A549 (cell line): ENCODE measurements at regions not wholly inside any gene's neighbourhood (a gene's known extent, or its start where the extent isn't known, plus 50 kb on each side); places are given as distances from the start of the nearest gene placed in this dataset.

Experiments
- ATAC-seq, 2 experiments: fragments of 200-7000 bp in 1 of 2; fragments of >200 bp in 1 of 2; cut with Nextera tagmentation in 1 of 2; cut with Tn5 transposase in 1 of 2; 3 replicates each; pipeline versions ENCODE4 v1.8.0 to v1.9.1; 2018 to 2020; ENCODE audit warnings: mild to moderate bottlenecking in 1 of 2, moderate library complexity in 1 of 2
- CTCF ChIA-PET: fragments of 300-600 bp; sonication (Branson Sonifier 250); formaldehyde crosslinking; extraction: SDS; loops from one replicate; lab custom pipeline; 2021; ENCODE audit warnings: antibody characterized with exemption, inconsistent platforms; lab: Yijun Ruan, JAX
- POLR2A ChIA-PET: fragments of 350-600 bp; formaldehyde crosslinking; extraction: SDS; loops from one replicate; lab custom pipeline; 2021; ENCODE audit warnings: antibody characterized with exemption, inconsistent platforms; lab: Yijun Ruan, JAX
- DNase-seq, 2 experiments: peaks; one replicate each; pipeline versions ENCODE4 v3.0.0 to v3.0.0-alpha.2; 2011 to 2016; ENCODE audit warnings: low read depth in 1 of 2, low spot score in 1 of 2
- FAIRE-seq: peaks from 2 replicates; lab custom pipeline; 2011; peaks lifted over from hg19 to GRCh38; lab: Jason Lieb, UNC
- H3K27ac ChIP-seq, 2 experiments: fragments of >200 bp; sonication (Bioruptor Twin); formaldehyde crosslinking; 3 replicates each; pipeline ENCODE4 v1.5.1; 2016 to 2017
- H3K4me1 ChIP-seq: fragments of >200 bp; sonication (Bioruptor Twin); formaldehyde crosslinking; 3 replicates; pipeline ENCODE4 v1.6.1; 2016
- H3K4me2 ChIP-seq: fragments of >200 bp; sonication (Bioruptor Twin); formaldehyde crosslinking; 3 replicates; pipeline ENCODE4 v1.6.1; 2016
- H3K4me3 ChIP-seq: fragments of >200 bp; sonication (Bioruptor Twin); formaldehyde crosslinking; 3 replicates; pipeline ENCODE4 v1.5.1; 2016
- H3K9me3 ChIP-seq: fragments of >200 bp; sonication (Bioruptor Twin); formaldehyde crosslinking; 3 replicates; pipeline ENCODE4 v1.6.1; 2016
- CBX8 ChIP-seq: fragments of 200-600 bp; sonication (generic); IDR thresholded peaks from 2 replicates; pipeline ENCODE4 v1.6.1; 2016
- EP300 ChIP-seq, 2 experiments: fragments of >200 bp; sonication (Bioruptor Twin); formaldehyde crosslinking; IDR thresholded peaks; 2 replicates in 1 of 2; 3 replicates in 1 of 2; pipeline ENCODE4 v1.6.1; 2016 to 2017
- ESRRA ChIP-seq: fragments of 150-350 bp; IDR thresholded peaks from 2 replicates; pipeline ENCODE4 v1.6.1; 2014; ENCODE audit warnings: mild to moderate bottlenecking, low read length, borderline replicate concordance
- FOSB ChIP-seq: fragments of 250-450 bp; sonication (Bioruptor Pico); IDR thresholded peaks from 2 replicates; pipeline ENCODE4 v1.5.0; 2020; ENCODE audit warnings: mild to moderate bottlenecking, moderate library complexity
- FOSL2 ChIP-seq, 2 experiments: fragments of 450-650 bp in 1 of 2; fragments of >200 bp in 1 of 2; sonication (Bioruptor Twin) in 1 of 2; formaldehyde crosslinking; IDR thresholded peaks; 2 replicates each; pipeline versions ENCODE4 v1.5.0 to v1.6.1; 2016 to 2020; ENCODE audit warnings: mild to moderate bottlenecking in 1 of 2, moderate library complexity in 1 of 2
- GATA3 ChIP-seq: IDR thresholded peaks from 2 replicates; pipeline ENCODE4 v1.6.1; 2012; ENCODE audit warnings: borderline replicate concordance
- HEYL ChIP-seq: fragments of 250-450 bp; sonication (Bioruptor Pico); IDR thresholded peaks from 2 replicates; pipeline ENCODE4 v1.8.0; 2021; ENCODE audit warnings: mild to moderate bottlenecking, moderate library complexity
- JUN ChIP-seq, 2 experiments: fragments of >200 bp; sonication (Bioruptor Twin); formaldehyde crosslinking; IDR thresholded peaks; 2 replicates in 1 of 2; 3 replicates in 1 of 2; pipeline ENCODE4 v1.6.1; 2016 to 2017
- KDM5A ChIP-seq: fragments of 200-600 bp; sonication (generic); IDR thresholded peaks from 2 replicates; pipeline ENCODE4 v1.6.1; 2016; ENCODE audit warnings: antibody characterized with exemption, mild to moderate bottlenecking
- NFE2L2 ChIP-seq: fragments of 150-350 bp; conservative IDR thresholded peaks from 2 replicates; pipeline ENCODE4 v1.6.1; 2014; ENCODE audit warnings: low read length
- RAD21 ChIP-seq, 2 experiments: fragments of >200 bp in 1 of 2; sonication (Bioruptor Twin) in 1 of 2; formaldehyde crosslinking in 1 of 2; IDR thresholded peaks in 1 of 2; conservative IDR thresholded peaks in 1 of 2; 2 replicates in 1 of 2; 3 replicates in 1 of 2; pipeline ENCODE4 v1.6.1; 2012 to 2018; ENCODE audit warnings: inconsistent platforms in 1 of 2
- RARB ChIP-seq: fragments of 250-450 bp; sonication (Bioruptor Pico); IDR thresholded peaks from 2 replicates; pipeline ENCODE4 v1.8.0; 2021; ENCODE audit warnings: mild to moderate bottlenecking, moderate library complexity
- RFX5 ChIP-seq: fragments of 450-650 bp; IDR thresholded peaks from 2 replicates; pipeline ENCODE4 v1.7.1; 2014; ENCODE audit warnings: antibody characterized with exemption, mild to moderate bottlenecking, moderate library complexity
- SMC3 ChIP-seq: fragments of >200 bp; sonication (Bioruptor Twin); formaldehyde crosslinking; IDR thresholded peaks from 3 replicates; pipeline ENCODE4 v1.6.1; 2018; ENCODE audit warnings: inconsistent platforms
- TP53 ChIP-seq: fragments of 250-450 bp; sonication (Bioruptor Pico); IDR thresholded peaks from 2 replicates; pipeline ENCODE4 v1.5.0; 2021; ENCODE audit warnings: mild to moderate bottlenecking, moderate library complexity
- ZC3H11A ChIP-seq: fragments of 450-650 bp; IDR thresholded peaks from 2 replicates; pipeline ENCODE4 v1.6.1; 2014; ENCODE audit warnings: antibody characterized with exemption, mild to moderate bottlenecking
- ZFP36 ChIP-seq: fragments of 450-650 bp; IDR thresholded peaks from 2 replicates; pipeline ENCODE4 v1.6.1; 2014; ENCODE audit warnings: borderline replicate concordance; ENCODE audit not compliant: partially characterized antibody
- WGBS: methylation state at CpG from one replicate; pipeline ENCODE4 v1.1.6; 2017; ENCODE audit errors: missing lambda C conversion rate; 5-methylcytosine and 5-hydroxymethylcytosine counted together
- TF ChIP-seq, protein P1 (sequence below): fragments of >200 bp; sonication (Bioruptor Twin); formaldehyde crosslinking; IDR thresholded peaks from 3 replicates; pipeline ENCODE4 v1.5.1; 2016
- TF ChIP-seq, protein P2 (sequence below): fragments of 250-450 bp; sonication (Bioruptor Pico); IDR thresholded peaks from 2 replicates; pipeline ENCODE4 v1.5.0; 2021; ENCODE audit warnings: mild to moderate bottlenecking, moderate library complexity, borderline replicate concordance
- TF ChIP-seq, protein P3 (sequence below): IDR thresholded peaks from 2 replicates; pipeline ENCODE4 v1.6.1; 2012
- TF ChIP-seq, protein P4 (sequence below): IDR thresholded peaks from 2 replicates; pipeline ENCODE4 v1.6.1; 2012; ENCODE audit warnings: low read depth, borderline replicate concordance
- TF ChIP-seq, protein P5 (sequence below): fragments of 200-600 bp; sonication (generic); IDR thresholded peaks from 2 replicates; pipeline ENCODE4 v1.6.1; 2016; ENCODE audit warnings: antibody characterized with exemption, mild to moderate bottlenecking, moderate library complexity
- TF ChIP-seq, protein P6 (sequence below): fragments of 150-350 bp; IDR thresholded peaks from 2 replicates; pipeline ENCODE4 v1.6.1; 2014; ENCODE audit warnings: low read depth, mild to moderate bottlenecking, low read length

DNA sequence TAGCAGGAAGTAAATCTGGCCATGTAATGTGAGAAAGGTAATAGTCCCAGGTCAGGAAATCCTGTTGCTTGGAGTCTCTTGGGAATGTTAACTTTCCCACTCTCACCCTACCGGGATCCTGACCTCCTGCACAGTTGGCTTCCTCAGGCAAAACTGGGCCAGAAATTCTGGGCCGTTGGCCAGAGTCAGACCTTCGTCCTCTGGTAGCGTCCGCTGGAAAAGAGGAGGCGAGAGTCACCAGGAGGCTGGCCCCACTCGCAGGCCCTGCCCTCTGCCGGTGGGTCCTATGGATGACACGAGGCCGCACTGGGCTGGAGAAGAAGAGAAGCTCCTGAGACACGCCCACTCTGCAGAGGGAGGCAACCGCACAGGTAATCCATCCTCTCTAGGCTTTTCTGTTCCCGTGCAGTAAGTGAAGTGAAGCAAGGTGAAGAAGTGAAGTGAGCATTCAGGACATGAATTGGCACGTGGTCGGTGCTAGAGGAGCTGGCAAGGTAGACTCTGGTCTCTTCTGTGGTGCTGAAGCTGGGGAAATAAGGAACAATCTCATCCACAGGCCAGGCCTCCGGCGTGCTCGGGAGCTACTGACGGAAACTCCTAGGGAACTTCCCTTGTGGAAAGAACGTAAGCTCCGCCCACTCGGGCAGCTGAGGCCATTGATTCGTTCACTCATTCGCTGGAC, 182.7 kb upstream of the GLI2 start:
- CTCF ChIA-PET, result interaction anchor here (0.6 to 8.7 kb wide), 35 partner anchors 9 to 312 kb away, joined by 3 to 101 read pairs (median 4); partner anchors contain the start of gene INHBB
- 15% methylated on average over 19 of the region's 24 CpGs for WGBS
- H3K4me2 ChIP-seq, result peak overlapping the region; percentile 64
- peak overlapping the region; percentile 3 to 42; a peak in 2 of 6 replicates for H3K27ac ChIP-seq
- no peaks in the 10 kb centered on the region for H3K9me3 ChIP-seq
- peaks cover 5% of the 10 kb centered on the region for H3K4me1 ChIP-seq
- FAIRE-seq, result peak; percentile 39
- peak; percentile 78 to 87 for DNase-seq
- ATAC-seq, result peak; percentile 97 to 99
- no peak overlapping the region for H3K4me3 ChIP-seq
- TF ChIP-seq, protein P1, sequence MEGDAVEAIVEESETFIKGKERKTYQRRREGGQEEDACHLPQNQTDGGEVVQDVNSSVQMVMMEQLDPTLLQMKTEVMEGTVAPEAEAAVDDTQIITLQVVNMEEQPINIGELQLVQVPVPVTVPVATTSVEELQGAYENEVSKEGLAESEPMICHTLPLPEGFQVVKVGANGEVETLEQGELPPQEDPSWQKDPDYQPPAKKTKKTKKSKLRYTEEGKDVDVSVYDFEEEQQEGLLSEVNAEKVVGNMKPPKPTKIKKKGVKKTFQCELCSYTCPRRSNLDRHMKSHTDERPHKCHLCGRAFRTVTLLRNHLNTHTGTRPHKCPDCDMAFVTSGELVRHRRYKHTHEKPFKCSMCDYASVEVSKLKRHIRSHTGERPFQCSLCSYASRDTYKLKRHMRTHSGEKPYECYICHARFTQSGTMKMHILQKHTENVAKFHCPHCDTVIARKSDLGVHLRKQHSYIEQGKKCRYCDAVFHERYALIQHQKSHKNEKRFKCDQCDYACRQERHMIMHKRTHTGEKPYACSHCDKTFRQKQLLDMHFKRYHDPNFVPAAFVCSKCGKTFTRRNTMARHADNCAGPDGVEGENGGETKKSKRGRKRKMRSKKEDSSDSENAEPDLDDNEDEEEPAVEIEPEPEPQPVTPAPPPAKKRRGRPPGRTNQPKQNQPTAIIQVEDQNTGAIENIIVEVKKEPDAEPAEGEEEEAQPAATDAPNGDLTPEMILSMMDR, result peak; percentile 73
- TF ChIP-seq, protein P2, sequence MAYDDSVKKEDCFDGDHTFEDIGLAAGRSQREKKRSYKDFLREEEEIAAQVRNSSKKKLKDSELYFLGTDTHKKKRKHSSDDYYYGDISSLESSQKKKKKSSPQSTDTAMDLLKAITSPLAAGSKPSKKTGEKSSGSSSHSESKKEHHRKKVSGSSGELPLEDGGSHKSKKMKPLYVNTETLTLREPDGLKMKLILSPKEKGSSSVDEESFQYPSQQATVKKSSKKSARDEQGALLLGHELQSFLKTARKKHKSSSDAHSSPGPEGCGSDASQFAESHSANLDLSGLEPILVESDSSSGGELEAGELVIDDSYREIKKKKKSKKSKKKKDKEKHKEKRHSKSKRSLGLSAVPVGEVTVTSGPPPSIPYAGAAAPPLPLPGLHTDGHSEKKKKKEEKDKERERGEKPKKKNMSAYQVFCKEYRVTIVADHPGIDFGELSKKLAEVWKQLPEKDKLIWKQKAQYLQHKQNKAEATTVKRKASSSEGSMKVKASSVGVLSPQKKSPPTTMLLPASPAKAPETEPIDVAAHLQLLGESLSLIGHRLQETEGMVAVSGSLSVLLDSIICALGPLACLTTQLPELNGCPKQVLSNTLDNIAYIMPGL (CRISPR knock-in tag), result no peak
- peak; percentile 88 for TF ChIP-seq SMC3
- TF ChIP-seq ESRRA, result no peak
- TF ChIP-seq, protein P3, sequence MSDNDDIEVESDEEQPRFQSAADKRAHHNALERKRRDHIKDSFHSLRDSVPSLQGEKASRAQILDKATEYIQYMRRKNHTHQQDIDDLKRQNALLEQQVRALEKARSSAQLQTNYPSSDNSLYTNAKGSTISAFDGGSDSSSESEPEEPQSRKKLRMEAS, result peak; percentile 76
- TF ChIP-seq RAD21 (conservative IDR thresholded peaks at IDR 0.05 in 1 of 2, IDR thresholded peaks at IDR 0.05 in 1 of 2), result peak; percentile 72 to 77
- POLR2A ChIA-PET, result interaction anchor here (0.8 kb wide), 1 partner anchor 210 kb away, joined by 4 read pairs; no protein-coding TSS in a partner anchor

DNA sequence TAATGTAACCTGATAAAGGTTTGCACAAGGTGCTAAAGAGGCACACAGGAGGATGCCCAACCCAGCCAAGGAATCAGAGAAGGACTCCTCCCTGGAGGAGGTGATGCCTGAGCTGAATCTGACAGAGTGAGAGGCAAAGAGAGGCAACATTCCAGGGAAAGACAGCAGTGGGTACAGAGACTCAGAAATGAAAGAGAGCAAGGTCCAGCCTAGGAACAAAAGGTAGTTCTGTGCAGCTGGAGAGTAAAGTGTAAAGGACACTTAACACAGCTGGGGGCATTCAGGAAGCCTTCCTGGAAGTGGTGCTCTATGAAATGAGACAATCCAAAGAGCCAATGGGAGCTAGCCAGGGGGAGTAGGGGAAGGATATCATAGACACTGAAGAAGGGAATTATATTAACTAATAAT, 181.0 kb upstream of the GLI2 start:
- H3K27ac ChIP-seq, result no peak overlapping the region
- POLR2A ChIA-PET, result no interaction called here
- no peak for FAIRE-seq

More for the DNA sequence above, 181.0 kb upstream of the GLI2 start:
- DNase-seq, result no peak
- H3K4me1 ChIP-seq, result peaks cover 5% of the 10 kb centered on the region
- no peak overlapping the region for H3K4me2 ChIP-seq
- H3K4me3 ChIP-seq, result no peak overlapping the region
- no peaks in the 10 kb centered on the region for H3K9me3 ChIP-seq
- no peak for ATAC-seq
- CTCF ChIA-PET, result interaction anchor here (0.9 to 8.7 kb wide), 5 partner anchors 10 to 526 kb away, joined by 3 to 101 read pairs (median 4); partner anchors contain the start of gene INHBB
- TF ChIP-seq, protein P3, result no peak
- no peak for TF ChIP-seq JUN (IDR thresholded peaks at IDR 0.05)
- TF ChIP-seq EP300 (IDR thresholded peaks at IDR 0.05), result no peak
- TF ChIP-seq TP53 (CRISPR knock-in tag), result no peak
- no peak for TF ChIP-seq ZC3H11A
- no peak for TF ChIP-seq GATA3
- no peak for TF ChIP-seq FOSL2 (IDR thresholded peaks at IDR 0.05)
- no peak for TF ChIP-seq FOSL2 (CRISPR knock-in tag; IDR thresholded peaks at IDR 0.05)
- no peak for TF ChIP-seq FOSB (CRISPR knock-in tag)
- TF ChIP-seq KDM5A, result no peak
- no peak for TF ChIP-seq ZFP36
- TF ChIP-seq, protein P4, sequence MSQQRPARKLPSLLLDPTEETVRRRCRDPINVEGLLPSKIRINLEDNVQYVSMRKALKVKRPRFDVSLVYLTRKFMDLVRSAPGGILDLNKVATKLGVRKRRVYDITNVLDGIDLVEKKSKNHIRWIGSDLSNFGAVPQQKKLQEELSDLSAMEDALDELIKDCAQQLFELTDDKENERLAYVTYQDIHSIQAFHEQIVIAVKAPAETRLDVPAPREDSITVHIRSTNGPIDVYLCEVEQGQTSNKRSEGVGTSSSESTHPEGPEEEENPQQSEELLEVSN, result no peak
- no peak for TF ChIP-seq RARB (CRISPR knock-in tag)
- TF ChIP-seq, protein P5, sequence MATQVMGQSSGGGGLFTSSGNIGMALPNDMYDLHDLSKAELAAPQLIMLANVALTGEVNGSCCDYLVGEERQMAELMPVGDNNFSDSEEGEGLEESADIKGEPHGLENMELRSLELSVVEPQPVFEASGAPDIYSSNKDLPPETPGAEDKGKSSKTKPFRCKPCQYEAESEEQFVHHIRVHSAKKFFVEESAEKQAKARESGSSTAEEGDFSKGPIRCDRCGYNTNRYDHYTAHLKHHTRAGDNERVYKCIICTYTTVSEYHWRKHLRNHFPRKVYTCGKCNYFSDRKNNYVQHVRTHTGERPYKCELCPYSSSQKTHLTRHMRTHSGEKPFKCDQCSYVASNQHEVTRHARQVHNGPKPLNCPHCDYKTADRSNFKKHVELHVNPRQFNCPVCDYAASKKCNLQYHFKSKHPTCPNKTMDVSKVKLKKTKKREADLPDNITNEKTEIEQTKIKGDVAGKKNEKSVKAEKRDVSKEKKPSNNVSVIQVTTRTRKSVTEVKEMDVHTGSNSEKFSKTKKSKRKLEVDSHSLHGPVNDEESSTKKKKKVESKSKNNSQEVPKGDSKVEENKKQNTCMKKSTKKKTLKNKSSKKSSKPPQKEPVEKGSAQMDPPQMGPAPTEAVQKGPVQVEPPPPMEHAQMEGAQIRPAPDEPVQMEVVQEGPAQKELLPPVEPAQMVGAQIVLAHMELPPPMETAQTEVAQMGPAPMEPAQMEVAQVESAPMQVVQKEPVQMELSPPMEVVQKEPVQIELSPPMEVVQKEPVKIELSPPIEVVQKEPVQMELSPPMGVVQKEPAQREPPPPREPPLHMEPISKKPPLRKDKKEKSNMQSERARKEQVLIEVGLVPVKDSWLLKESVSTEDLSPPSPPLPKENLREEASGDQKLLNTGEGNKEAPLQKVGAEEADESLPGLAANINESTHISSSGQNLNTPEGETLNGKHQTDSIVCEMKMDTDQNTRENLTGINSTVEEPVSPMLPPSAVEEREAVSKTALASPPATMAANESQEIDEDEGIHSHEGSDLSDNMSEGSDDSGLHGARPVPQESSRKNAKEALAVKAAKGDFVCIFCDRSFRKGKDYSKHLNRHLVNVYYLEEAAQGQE, result no peak
- no peak for TF ChIP-seq HEYL (CRISPR knock-in tag)
- TF ChIP-seq CBX8, result no peak
- TF ChIP-seq RFX5, result no peak
- TF ChIP-seq, protein P2 (CRISPR knock-in tag), result no peak
- TF ChIP-seq SMC3, result no peak
- TF ChIP-seq, protein P6, sequence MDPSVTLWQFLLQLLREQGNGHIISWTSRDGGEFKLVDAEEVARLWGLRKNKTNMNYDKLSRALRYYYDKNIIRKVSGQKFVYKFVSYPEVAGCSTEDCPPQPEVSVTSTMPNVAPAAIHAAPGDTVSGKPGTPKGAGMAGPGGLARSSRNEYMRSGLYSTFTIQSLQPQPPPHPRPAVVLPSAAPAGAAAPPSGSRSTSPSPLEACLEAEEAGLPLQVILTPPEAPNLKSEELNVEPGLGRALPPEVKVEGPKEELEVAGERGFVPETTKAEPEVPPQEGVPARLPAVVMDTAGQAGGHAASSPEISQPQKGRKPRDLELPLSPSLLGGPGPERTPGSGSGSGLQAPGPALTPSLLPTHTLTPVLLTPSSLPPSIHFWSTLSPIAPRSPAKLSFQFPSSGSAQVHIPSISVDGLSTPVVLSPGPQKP, result no peak
- no peak for TF ChIP-seq NFE2L2
- TF ChIP-seq, all 56 proteins: peak for 0
